Nephron progenitor cell (in vitro differentiated cells): ENCODE measurements at regions not wholly inside any gene's neighbourhood (a gene's known extent, or its start where the extent isn't known, plus 50 kb on each side); places are given as distances from the start of the nearest gene placed in this dataset.
"Not testable (repeated sequence)": the region's sequence is repeated elsewhere in the genome, so short reads cannot be mapped to it uniquely, and the experiment has no call there.

Experiments used
- DNase-seq: peaks from one replicate; pipeline ENCODE4 v3.0.0; 2021
- H3K27ac Mint-ChIP-seq: 2 replicates; pipeline ENCODE4 v1.8.0; 2021; ENCODE audit warnings: mild to moderate bottlenecking, moderate library complexity, mixed read lengths
- H3K27me3 Mint-ChIP-seq: 2 replicates; pipeline ENCODE4 v1.8.0; 2021; ENCODE audit warnings: mild to moderate bottlenecking, low read depth, mixed read lengths; ENCODE audit not compliant: poor library complexity
- H3K36me3 Mint-ChIP-seq: 2 replicates; pipeline ENCODE4 v1.8.0; 2021; ENCODE audit warnings: low read depth, mixed read lengths
- H3K4me1 Mint-ChIP-seq: 2 replicates; pipeline ENCODE4 v1.8.0; 2021; ENCODE audit warnings: mixed read lengths
- H3K4me3 Mint-ChIP-seq: 2 replicates; pipeline ENCODE4 v1.8.0; 2021; ENCODE audit warnings: mild to moderate bottlenecking, moderate library complexity, mixed read lengths
- H3K9me3 Mint-ChIP-seq: 2 replicates; pipeline ENCODE4 v1.8.0; 2021; ENCODE audit warnings: mild to moderate bottlenecking, moderate library complexity, mixed read lengths
- CTCF ChIP-seq: fragments of 200-600 bp; sonication (generic); IDR thresholded peaks from 2 replicates; pipeline ENCODE4 v1.5.0; 2021; ENCODE audit warnings: antibody characterized with exemption

GRCh38 chr16:48067388-48067787 lies 88.4 kb downstream of the ABCC12 start:
- no peak overlapping the region for H3K4me3 Mint-ChIP-seq
- no peak overlapping the region for H3K27ac Mint-ChIP-seq
- no peaks in the 10 kb centered on the region for H3K4me1 Mint-ChIP-seq
- H3K27me3 Mint-ChIP-seq, result peaks cover 14% of the 10 kb centered on the region
- no peaks in the 10 kb centered on the region for H3K9me3 Mint-ChIP-seq
- no peak for TF ChIP-seq CTCF
- DNase-seq, result no peak
- no peaks in the 10 kb centered on the region for H3K36me3 Mint-ChIP-seq

GRCh38 chr16:48064971-48065370 lies 90.8 kb downstream of the ABCC12 start:
- H3K27ac Mint-ChIP-seq, result no peak overlapping the region

GRCh38 chr16:48062681-48063080 lies 93.1 kb downstream of the ABCC12 start:
- H3K9me3 Mint-ChIP-seq, result peaks cover 4% of the 10 kb centered on the region
- H3K27me3 Mint-ChIP-seq, result peaks cover 20% of the 10 kb centered on the region
- DNase-seq, result no peak
- no peaks in the 10 kb centered on the region for H3K36me3 Mint-ChIP-seq
- H3K4me1 Mint-ChIP-seq, result no peaks in the 10 kb centered on the region
- TF ChIP-seq CTCF, result no peak
- H3K27ac Mint-ChIP-seq, result no peak overlapping the region
- no peak overlapping the region for H3K4me3 Mint-ChIP-seq

More at GRCh38 chr16:48064971-48065370, 90.8 kb downstream of the ABCC12 start:
- DNase-seq, result no peak
- Mint-ChIP-seq H3K4me3 (no peak overlapping the region), H3K36me3 (no peaks in the 10 kb centered on the region), H3K9me3 (no peaks in the 10 kb centered on the region), H3K4me1 (no peaks in the 10 kb centered on the region), H3K27me3 (peaks cover 21% of the 10 kb centered on the region)
- no peak for TF ChIP-seq CTCF

GRCh38 chr16:48059936-48060335 lies 95.9 kb downstream of the ABCC12 start:
- no peak for DNase-seq
- TF ChIP-seq CTCF, result no peak
- peaks cover 14% of the 10 kb centered on the region for H3K4me1 Mint-ChIP-seq

GRCh38 chr16:48059190-48059589 lies 96.6 kb downstream of the ABCC12 start:
- not testable (repeated sequence) for H3K27ac Mint-ChIP-seq, H3K36me3 Mint-ChIP-seq, H3K4me3 Mint-ChIP-seq, H3K9me3 Mint-ChIP-seq, DNase-seq
- Mint-ChIP-seq H3K27me3 (peaks cover 27% of the 10 kb centered on the region), H3K4me1 (peaks cover 21% of the 10 kb centered on the region)

More at GRCh38 chr16:48059936-48060335, 95.9 kb downstream of the ABCC12 start:
- Mint-ChIP-seq H3K9me3 (peaks cover 4% of the 10 kb centered on the region), H3K4me3 (no peak overlapping the region), H3K36me3 (no peaks in the 10 kb centered on the region), H3K27me3 (peaks cover 19% of the 10 kb centered on the region), H3K27ac (no peak overlapping the region)

GRCh38 chr16:48057048-48057447 lies 98.7 kb downstream of the ABCC12 start:
- peaks cover 4% of the 10 kb centered on the region for H3K9me3 Mint-ChIP-seq
- no peak overlapping the region for H3K4me3 Mint-ChIP-seq
- no peak for DNase-seq
- H3K4me1 Mint-ChIP-seq, result peaks cover 38% of the 10 kb centered on the region
- peaks cover 35% of the 10 kb centered on the region for H3K27me3 Mint-ChIP-seq
- no peaks in the 10 kb centered on the region for H3K36me3 Mint-ChIP-seq
- TF ChIP-seq CTCF, result no peak
- H3K27ac Mint-ChIP-seq, result peak overlapping the region; percentile 31
